ENCODE measurements at regions not wholly inside any gene's neighbourhood (a gene's known extent, or its start where the extent isn't known, plus 50 kb on each side); places are given as distances from the start of the nearest gene placed in this dataset.

- Histone ChIP-seq H3K27ac (ENCODE audit: control insufficient read depth, insufficient read depth, low read length) (no peak overlapping the region), H3K9ac (ENCODE audit: control insufficient read depth, extremely low read depth, insufficient read depth, low read length) (no peak overlapping the region), H2AFZ (ENCODE audit: control insufficient read depth, low read length) (no peak overlapping the region), H3K4me1 (ENCODE audit: control insufficient read depth, extremely low read depth, insufficient read depth, low read length) (no peaks in the 10 kb centered on the region), H4K20me1 (ENCODE audit: control insufficient read depth, extremely low read depth, insufficient read depth, low read length) (no peaks in the 10 kb centered on the region), H3K9me3 (ENCODE audit: control insufficient read depth, low read depth, low read length) (no peaks in the 10 kb centered on the region), H3K4me2 (ENCODE audit: control insufficient read depth, extremely low read depth, insufficient read depth, low read depth, low read length) (no peak overlapping the region), H3K4me3 (ENCODE audit: control insufficient read depth in 2 of 3, extremely low read depth in 1 of 3, insufficient read depth in 2 of 3, low read depth in 1 of 3, low read length in 3 of 3) (no peak overlapping the region), H3K9me1 (ENCODE audit: control insufficient read depth, extremely low read depth, insufficient read depth, low read length) (no peaks in the 10 kb centered on the region), H3K79me2 (ENCODE audit: control insufficient read depth, insufficient read depth, low read length) (no peaks in the 10 kb centered on the region), H3K36me3 (ENCODE audit: control insufficient read depth in 2 of 2, extremely low read depth in 1 of 2, insufficient read depth in 2 of 2, low read length in 2 of 2) (no peaks in the 10 kb centered on the region), H3K27me3 (ENCODE audit: control insufficient read depth, extremely low read depth, insufficient read depth, low read length) (no peaks in the 10 kb centered on the region)
- no peak for FAIRE-seq
- TF ChIP-seq CTCF (optimal IDR thresholded peaks at IDR 0.05 in 1 of 3, IDR thresholded peaks at IDR 0.05 in 1 of 3, conservative IDR thresholded peaks at IDR 0.05 in 1 of 3; ENCODE audit: extremely low read depth in 1 of 3, insufficient read depth in 2 of 3, low read length in 3 of 3) (no peak), EZH2 (IDR thresholded peaks at IDR 0.05; ENCODE audit: low read length) (no peak)
- DNase-seq (ENCODE audit: low read depth, low spot score): no peak
- dilution Hi-C loops (cut with MboI; ENCODE audit: extremely low pct_ligation_motif_present, low sequenced_read_pairs): no loop called here
These were observed 223.9 kb downstream of the MFSD1 start for GRCh38 chr3:159025733-159026132.

GRCh38 chr3:159026510-159026909 lies 224.7 kb downstream of the MFSD1 start:
- dilution Hi-C loops (cut with MboI; ENCODE audit: extremely low pct_ligation_motif_present, low sequenced_read_pairs): no loop called here
- Histone ChIP-seq H4K20me1 (ENCODE audit: control insufficient read depth, extremely low read depth, insufficient read depth, low read length) (no peaks in the 10 kb centered on the region), H3K9me3 (ENCODE audit: control insufficient read depth, low read depth, low read length) (no peaks in the 10 kb centered on the region), H3K9me1 (ENCODE audit: control insufficient read depth, extremely low read depth, insufficient read depth, low read length) (no peaks in the 10 kb centered on the region), H3K79me2 (ENCODE audit: control insufficient read depth, insufficient read depth, low read length) (no peaks in the 10 kb centered on the region), H3K36me3 (ENCODE audit: control insufficient read depth in 2 of 2, extremely low read depth in 1 of 2, insufficient read depth in 2 of 2, low read length in 2 of 2) (no peaks in the 10 kb centered on the region), H3K4me1 (ENCODE audit: control insufficient read depth, extremely low read depth, insufficient read depth, low read length) (no peaks in the 10 kb centered on the region), H3K4me3 (ENCODE audit: control insufficient read depth in 2 of 3, extremely low read depth in 1 of 3, insufficient read depth in 2 of 3, low read depth in 1 of 3, low read length in 3 of 3) (no peak overlapping the region), H2AFZ (ENCODE audit: control insufficient read depth, low read length) (no peak overlapping the region), H3K27ac (ENCODE audit: control insufficient read depth, insufficient read depth, low read length) (no peak overlapping the region), H3K4me2 (ENCODE audit: control insufficient read depth, extremely low read depth, insufficient read depth, low read depth, low read length) (no peak overlapping the region), H3K27me3 (ENCODE audit: control insufficient read depth, extremely low read depth, insufficient read depth, low read length) (no peaks in the 10 kb centered on the region), H3K9ac (ENCODE audit: control insufficient read depth, extremely low read depth, insufficient read depth, low read length) (no peak overlapping the region)
- FAIRE-seq (no peak), DNase-seq (ENCODE audit: low read depth, low spot score) (no peak)
- TF ChIP-seq CTCF (optimal IDR thresholded peaks at IDR 0.05 in 1 of 3, IDR thresholded peaks at IDR 0.05 in 1 of 3, conservative IDR thresholded peaks at IDR 0.05 in 1 of 3; ENCODE audit: extremely low read depth in 1 of 3, insufficient read depth in 2 of 3, low read length in 3 of 3): no peak
- no peak for TF ChIP-seq EZH2 (IDR thresholded peaks at IDR 0.05; ENCODE audit: low read length)
